A549 (cell line): ENCODE measurements at regions not wholly inside any gene's neighbourhood (a gene's known extent, or its start where the extent isn't known, plus 50 kb on each side); places are given as distances from the start of the nearest gene placed in this dataset.

ENCODE experiments used
- CBX8 ChIP-seq: fragments of 200-600 bp; sonication (generic); IDR thresholded peaks from 2 replicates; pipeline ENCODE4 v1.6.1; 2016
- CTCF ChIP-seq: fragments of >200 bp; sonication (Bioruptor Twin); formaldehyde crosslinking; IDR thresholded peaks from 3 replicates; pipeline ENCODE4 v1.5.1; 2016
- ESRRA ChIP-seq: fragments of 150-350 bp; IDR thresholded peaks from 2 replicates; pipeline ENCODE4 v1.6.1; 2014; ENCODE audit warnings: mild to moderate bottlenecking, low read length, borderline replicate concordance
- FOSL2 ChIP-seq, 2 experiments: fragments of 450-650 bp in 1 of 2; fragments of >200 bp in 1 of 2; sonication (Bioruptor Twin) in 1 of 2; formaldehyde crosslinking; IDR thresholded peaks; 2 replicates each; pipeline versions ENCODE4 v1.5.0 to v1.6.1; 2016 to 2020; ENCODE audit warnings: mild to moderate bottlenecking in 1 of 2, moderate library complexity in 1 of 2
- GATA3 ChIP-seq: IDR thresholded peaks from 2 replicates; pipeline ENCODE4 v1.6.1; 2012; ENCODE audit warnings: borderline replicate concordance
- HMGXB4 ChIP-seq: fragments of 250-450 bp; sonication (Bioruptor Pico); IDR thresholded peaks from 2 replicates; pipeline ENCODE4 v1.5.0; 2021; ENCODE audit warnings: mild to moderate bottlenecking, moderate library complexity, borderline replicate concordance
- JUN ChIP-seq, 2 experiments: fragments of >200 bp; sonication (Bioruptor Twin); formaldehyde crosslinking; IDR thresholded peaks; 2 replicates in 1 of 2; 3 replicates in 1 of 2; pipeline ENCODE4 v1.6.1; 2016 to 2017
- MAFK ChIP-seq: fragments of 450-650 bp; IDR thresholded peaks from 2 replicates; pipeline ENCODE4 v1.6.1; 2014; ENCODE audit not compliant: partially characterized antibody
- NR3C1 ChIP-seq: fragments of >200 bp; sonication (Bioruptor Twin); formaldehyde crosslinking; IDR thresholded peaks from 3 replicates; pipeline ENCODE4 v1.6.1; 2017
- POLR2A ChIP-seq: IDR thresholded peaks from 2 replicates; pipeline ENCODE4 v1.6.1; 2012; ENCODE audit warnings: mild to moderate bottlenecking, low read length
- TF ChIP-seq, protein P1 (sequence below): fragments of 150-350 bp; IDR thresholded peaks from 2 replicates; pipeline ENCODE4 v1.6.1; 2014; ENCODE audit warnings: low read depth, mild to moderate bottlenecking, low read length
- TF ChIP-seq, protein P2 (sequence below): fragments of 450-650 bp; IDR thresholded peaks from 2 replicates; pipeline ENCODE4 v1.6.1; 2014; ENCODE audit warnings: antibody characterized with exemption

DNA sequence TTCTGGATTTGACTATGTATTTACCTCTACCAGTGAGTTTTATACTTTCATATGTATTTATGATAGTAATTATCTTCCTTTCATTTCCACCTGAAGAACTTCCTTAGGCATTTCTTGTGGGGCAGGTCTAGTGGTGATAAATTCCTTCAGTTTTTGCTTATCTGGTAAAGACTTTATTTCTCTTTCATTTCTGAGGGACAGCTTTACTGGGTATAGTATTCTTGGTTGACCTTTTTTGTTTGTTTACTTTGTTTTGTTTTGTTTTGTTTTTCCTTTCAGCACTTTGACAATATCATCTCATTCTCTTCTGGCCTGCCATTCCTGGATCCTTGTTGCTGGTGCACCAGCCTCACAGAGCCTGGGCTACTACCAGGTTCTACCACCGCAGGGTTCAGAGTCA lies 53.9 kb upstream of the NFKBIA start:
- TF ChIP-seq ESRRA (no peak), CTCF (no peak), FOSL2 (IDR thresholded peaks at IDR 0.05) (no peak), FOSL2 (CRISPR knock-in tag; IDR thresholded peaks at IDR 0.05) (no peak), HMGXB4 (CRISPR knock-in tag) (no peak), CBX8 (no peak), GATA3 (no peak), JUN (IDR thresholded peaks at IDR 0.05) (no peak), POLR2A (no peak), NR3C1 (no peak), MAFK (no peak)
- TF ChIP-seq, protein P1, sequence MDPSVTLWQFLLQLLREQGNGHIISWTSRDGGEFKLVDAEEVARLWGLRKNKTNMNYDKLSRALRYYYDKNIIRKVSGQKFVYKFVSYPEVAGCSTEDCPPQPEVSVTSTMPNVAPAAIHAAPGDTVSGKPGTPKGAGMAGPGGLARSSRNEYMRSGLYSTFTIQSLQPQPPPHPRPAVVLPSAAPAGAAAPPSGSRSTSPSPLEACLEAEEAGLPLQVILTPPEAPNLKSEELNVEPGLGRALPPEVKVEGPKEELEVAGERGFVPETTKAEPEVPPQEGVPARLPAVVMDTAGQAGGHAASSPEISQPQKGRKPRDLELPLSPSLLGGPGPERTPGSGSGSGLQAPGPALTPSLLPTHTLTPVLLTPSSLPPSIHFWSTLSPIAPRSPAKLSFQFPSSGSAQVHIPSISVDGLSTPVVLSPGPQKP: no peak
- TF ChIP-seq, protein P2, sequence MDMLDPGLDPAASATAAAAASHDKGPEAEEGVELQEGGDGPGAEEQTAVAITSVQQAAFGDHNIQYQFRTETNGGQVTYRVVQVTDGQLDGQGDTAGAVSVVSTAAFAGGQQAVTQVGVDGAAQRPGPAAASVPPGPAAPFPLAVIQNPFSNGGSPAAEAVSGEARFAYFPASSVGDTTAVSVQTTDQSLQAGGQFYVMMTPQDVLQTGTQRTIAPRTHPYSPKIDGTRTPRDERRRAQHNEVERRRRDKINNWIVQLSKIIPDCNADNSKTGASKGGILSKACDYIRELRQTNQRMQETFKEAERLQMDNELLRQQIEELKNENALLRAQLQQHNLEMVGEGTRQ: no peak
